Prostate gland (tissue), 2 donors: ENCODE measurements at regions not wholly inside any gene's neighbourhood (a gene's known extent, or its start where the extent isn't known, plus 50 kb on each side); places are given as distances from the start of the nearest gene placed in this dataset.

Experiments
- CTCF ChIP-seq, 4 experiments: fragments of 200-600 bp in 2 of 4; fragments of 450-650 bp in 2 of 4; sonication (generic) in 2 of 4; IDR thresholded peaks; 1 replicate in 3 of 4; 2 replicates in 1 of 4; pipeline ENCODE4 v1.5.1; 2016 to 2019; ENCODE audit warnings: antibody characterized with exemption in 4 of 4, mild to moderate bottlenecking in 2 of 4, moderate library complexity in 2 of 4
- POLR2A ChIP-seq: fragments of 450-650 bp; IDR thresholded peaks from one replicate; pipeline ENCODE4 v1.6.1; 2016; ENCODE audit warnings: antibody characterized with exemption, mild to moderate bottlenecking
- POLR2AphosphoS5 ChIP-seq: sonication (generic); formaldehyde crosslinking; IDR thresholded peaks from one replicate; pipeline ENCODE4 v1.6.1; 2017; ENCODE audit warnings: antibody characterized with exemption

- no peak for TF ChIP-seq CTCF (IDR thresholded peaks at IDR 0.05)
- TF ChIP-seq POLR2A: no peak
- TF ChIP-seq POLR2AphosphoS5: no peak
These were observed 505.6 kb downstream of the KCTD12 start for GRCh38 chr13:76380446-76381065.
